ENCODE measurements at regions not wholly inside any gene's neighbourhood (a gene's known extent, or its start where the extent isn't known, plus 50 kb on each side); places are given as distances from the start of the nearest gene placed in this dataset.

DNA sequence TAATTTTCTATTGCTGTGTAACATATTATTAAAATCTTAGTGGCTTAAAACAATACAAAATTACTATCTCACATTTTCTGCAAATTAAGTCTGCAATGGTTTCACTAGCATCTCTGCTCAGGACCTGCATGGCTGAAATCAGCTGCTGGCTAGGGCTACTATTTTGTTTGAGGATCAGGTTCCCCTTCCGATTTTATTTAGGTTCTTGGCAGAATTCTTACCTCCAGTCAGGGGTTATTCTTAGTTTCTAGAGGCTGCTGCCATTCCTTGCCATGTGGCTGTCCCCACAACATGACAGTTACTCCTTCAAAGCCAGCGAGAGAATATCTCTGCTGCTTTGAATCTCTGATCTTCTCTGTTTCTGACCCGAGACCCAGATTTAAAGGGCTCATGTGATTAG lies 424.5 kb upstream of the ANO5 start:
- Histone ChIP-seq H3K36me3 (ENCODE audit: insufficient read depth, low read length) (no peaks in the 10 kb centered on the region), H2AFZ (ENCODE audit: low read length) (no peak overlapping the region), H3K4me2 (ENCODE audit: insufficient read depth, low read length) (no peak overlapping the region), H3K27me3 (ENCODE audit: insufficient read depth, low read length) (no peaks in the 10 kb centered on the region), H4K20me1 (ENCODE audit: insufficient read depth, low read length) (no peaks in the 10 kb centered on the region), H3K79me2 (ENCODE audit: insufficient read depth, low read length) (no peaks in the 10 kb centered on the region), H3K9me3 (ENCODE audit: low read depth, low read length) (no peaks in the 10 kb centered on the region), H3K4me3 (ENCODE audit: insufficient read depth, low read length) (no peak overlapping the region), H3K4me1 (ENCODE audit: insufficient read depth, low read length) (no peaks in the 10 kb centered on the region), H3K27ac (ENCODE audit: low read depth, low read length) (no peak overlapping the region)
- DNase-seq (ENCODE audit: insufficient read length, low spot score, missing footprints) = no peak
- TF ChIP-seq CTCF (IDR thresholded peaks at IDR 0.05; ENCODE audit: extremely low read depth, low read depth, low read length) = no peak

DNA sequence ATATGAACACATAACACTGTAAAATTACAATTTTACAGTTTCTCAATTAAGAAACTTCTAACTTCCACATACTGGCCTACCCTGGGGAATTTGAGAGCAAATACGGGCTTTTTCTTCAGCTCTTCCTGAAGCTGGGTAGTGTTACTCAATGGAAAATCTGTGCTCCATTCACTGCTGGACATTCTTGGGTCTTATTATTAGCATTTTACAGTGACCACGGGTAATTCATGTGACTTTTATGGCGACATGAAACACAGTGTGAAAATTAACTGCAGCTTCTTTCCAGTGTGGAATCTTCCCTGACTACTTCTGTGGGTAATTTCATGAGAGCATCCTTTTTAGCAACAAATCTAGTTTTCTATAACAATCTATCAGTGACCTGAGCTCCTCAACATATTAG lies 423.7 kb upstream of the ANO5 start:
- no peak for TF ChIP-seq CTCF (IDR thresholded peaks at IDR 0.05; ENCODE audit: extremely low read depth, low read depth, low read length)
- H3K4me1 ChIP-seq (ENCODE audit: insufficient read depth, low read length) = no peaks in the 10 kb centered on the region
- H3K4me2 ChIP-seq (ENCODE audit: insufficient read depth, low read length) = no peak overlapping the region
- no peaks in the 10 kb centered on the region for H3K9me3 ChIP-seq (ENCODE audit: low read depth, low read length)
- H3K4me3 ChIP-seq (ENCODE audit: insufficient read depth, low read length) = no peak overlapping the region
- H2AFZ ChIP-seq (ENCODE audit: low read length) = no peak overlapping the region
- no peaks in the 10 kb centered on the region for H3K27me3 ChIP-seq (ENCODE audit: insufficient read depth, low read length)
- no peaks in the 10 kb centered on the region for H3K79me2 ChIP-seq (ENCODE audit: insufficient read depth, low read length)
- no peaks in the 10 kb centered on the region for H3K36me3 ChIP-seq (ENCODE audit: insufficient read depth, low read length)
- no peaks in the 10 kb centered on the region for H4K20me1 ChIP-seq (ENCODE audit: insufficient read depth, low read length)
- H3K27ac ChIP-seq (ENCODE audit: low read depth, low read length) = no peak overlapping the region
- no peak for DNase-seq (ENCODE audit: insufficient read length, low spot score, missing footprints)

DNA sequence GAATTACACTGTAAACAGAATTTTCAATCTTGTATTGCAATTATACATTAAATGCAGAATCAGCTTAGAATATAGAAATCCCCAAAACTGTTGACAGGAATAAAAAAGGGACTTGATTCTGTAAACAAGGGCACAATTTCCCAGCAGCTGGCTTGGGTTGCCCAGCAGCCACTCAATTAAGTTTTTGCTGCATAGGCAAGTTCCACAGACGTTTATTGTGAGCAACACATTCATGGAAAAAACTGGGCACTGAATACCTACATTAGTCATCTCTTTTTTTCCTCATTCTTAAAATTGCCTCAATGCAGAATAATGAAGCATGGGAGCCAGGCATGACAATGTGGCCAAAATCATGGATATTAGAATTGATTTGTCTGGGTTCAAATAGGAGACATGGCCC lies 421.8 kb upstream of the ANO5 start:
- H3K36me3 ChIP-seq (ENCODE audit: insufficient read depth, low read length) = no peaks in the 10 kb centered on the region
- H3K27ac ChIP-seq (ENCODE audit: low read depth, low read length) = no peak overlapping the region
- no peaks in the 10 kb centered on the region for H3K27me3 ChIP-seq (ENCODE audit: insufficient read depth, low read length)
- H4K20me1 ChIP-seq (ENCODE audit: insufficient read depth, low read length) = no peaks in the 10 kb centered on the region
- H2AFZ ChIP-seq (ENCODE audit: low read length) = no peak overlapping the region
- H3K9me3 ChIP-seq (ENCODE audit: low read depth, low read length) = no peaks in the 10 kb centered on the region
- H3K79me2 ChIP-seq (ENCODE audit: insufficient read depth, low read length) = no peaks in the 10 kb centered on the region
- no peak for TF ChIP-seq CTCF (IDR thresholded peaks at IDR 0.05; ENCODE audit: extremely low read depth, low read depth, low read length)
- no peak overlapping the region for H3K4me2 ChIP-seq (ENCODE audit: insufficient read depth, low read length)
- H3K4me3 ChIP-seq (ENCODE audit: insufficient read depth, low read length) = no peak overlapping the region
- no peak for DNase-seq (ENCODE audit: insufficient read length, low spot score, missing footprints)
- H3K4me1 ChIP-seq (ENCODE audit: insufficient read depth, low read length) = no peaks in the 10 kb centered on the region

DNA sequence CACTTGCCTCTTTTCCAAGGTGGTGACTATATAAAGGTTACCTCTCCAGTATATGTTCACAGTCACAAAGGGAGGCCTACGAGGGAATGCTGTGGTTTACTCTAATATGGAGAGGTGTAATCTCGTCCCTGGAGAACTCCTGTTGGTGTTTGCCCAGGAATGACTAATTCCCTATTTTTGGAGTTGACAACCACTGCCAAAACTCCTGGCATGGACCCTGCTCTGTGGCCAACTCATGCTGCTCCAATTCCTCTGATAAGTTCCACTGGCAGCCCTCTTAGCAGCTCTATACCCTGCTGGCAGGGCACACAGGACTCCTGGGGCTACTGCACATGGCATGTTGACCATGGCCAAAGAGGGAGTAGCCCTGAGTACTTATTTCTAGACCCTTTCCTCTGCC lies 418.7 kb upstream of the ANO5 start:
- H3K27ac ChIP-seq (ENCODE audit: low read depth, low read length) = no peak overlapping the region
- no peak overlapping the region for H3K4me3 ChIP-seq (ENCODE audit: insufficient read depth, low read length)
- H3K36me3 ChIP-seq (ENCODE audit: insufficient read depth, low read length) = no peaks in the 10 kb centered on the region
- H3K9me3 ChIP-seq (ENCODE audit: low read depth, low read length) = no peaks in the 10 kb centered on the region
- H4K20me1 ChIP-seq (ENCODE audit: insufficient read depth, low read length) = no peaks in the 10 kb centered on the region
- H3K4me2 ChIP-seq (ENCODE audit: insufficient read depth, low read length) = no peak overlapping the region
- no peaks in the 10 kb centered on the region for H3K79me2 ChIP-seq (ENCODE audit: insufficient read depth, low read length)
- no peaks in the 10 kb centered on the region for H3K27me3 ChIP-seq (ENCODE audit: insufficient read depth, low read length)
- H3K4me1 ChIP-seq (ENCODE audit: insufficient read depth, low read length) = no peaks in the 10 kb centered on the region
- no peak for DNase-seq (ENCODE audit: insufficient read length, low spot score, missing footprints)
- TF ChIP-seq CTCF (IDR thresholded peaks at IDR 0.05; ENCODE audit: extremely low read depth, low read depth, low read length) = no peak
- no peak overlapping the region for H2AFZ ChIP-seq (ENCODE audit: low read length)

Measured in osteoblast (primary cell).